Ovary (tissue), 7 donors: ENCODE measurements at regions not wholly inside any gene's neighbourhood (a gene's known extent, or its start where the extent isn't known, plus 50 kb on each side); places are given as distances from the start of the nearest gene placed in this dataset.

Experiments
- DNase-seq, 5 donors: peaks; one replicate each; pipeline ENCODE4 v3.0.0-alpha.2; 2019 to 2020
- H3K27ac ChIP-seq, 2 donors: fragments of 200-600 bp; one replicate each; pipeline versions ENCODE4 v1.5.1 to v1.8.0; 2019 to 2022
- H3K27me3 ChIP-seq: fragments of 200-600 bp; one replicate; pipeline ENCODE4 v1.8.0; 2022
- H3K36me3 ChIP-seq: fragments of 200-600 bp; sonication (generic); one replicate; pipeline ENCODE4 v1.5.1; 2019
- H3K4me1 ChIP-seq: one replicate; pipeline ENCODE4 v1.8.1; 2013; ENCODE audit warnings: mild to moderate bottlenecking, moderate library complexity; ENCODE audit not compliant: insufficient read depth
- H3K4me3 ChIP-seq: fragments of 200-600 bp; sonication (generic); one replicate; pipeline ENCODE4 v1.5.1; 2017
- H3K9me3 ChIP-seq, 2 donors: fragments of 200-600 bp in 1 of 2; sonication (generic) in 1 of 2; one replicate each; pipeline versions ENCODE4 v1.5.1 to v1.8.1; 2013 to 2019; ENCODE audit warnings: mild to moderate bottlenecking in 1 of 2, moderate library complexity in 1 of 2
- EP300 ChIP-seq: sonication (generic); formaldehyde crosslinking; IDR thresholded peaks from one replicate; pipeline ENCODE4 v1.6.1; 2017; ENCODE audit warnings: antibody characterized with exemption
- POLR2A ChIP-seq: fragments of 450-650 bp; IDR thresholded peaks from one replicate; pipeline ENCODE4 v1.6.1; 2017; ENCODE audit warnings: antibody characterized with exemption, mild to moderate bottlenecking, moderate library complexity
- WGBS, 3 donors: extraction: QIAGEN DNeasy Blood & Tissue Kit in 1 of 3; methylation state at CpG; one replicate each; pipeline versions ENCODE4 v1.1.5 to v1.1.7; 2013 to 2017; 5-methylcytosine and 5-hydroxymethylcytosine counted together
- intact Hi-C, 4 donors: fragments of 100-400 bp; cut with DNase I; formaldehyde crosslinking; loops; one replicate each; pipeline versions ENCODE4 v1.11.0 to v1.15.1; 2022 to 2023
- TF ChIP-seq, protein P1 (sequence below), 3 donors: fragments of 450-650 bp in 2 of 3; fragments of 200-600 bp in 1 of 3; IDR thresholded peaks; one replicate each; pipeline versions ENCODE4 v1.5.1 to v1.8.0; 2016 to 2022; ENCODE audit warnings: antibody characterized with exemption in 3 of 3, mild to moderate bottlenecking in 1 of 3
- donor health status: DM: no; HTN: no; CAD: no; lungs with moderate emphysema.
- donor health status: DM: no; HTN: no; CAD: no.
- donor health status: Bipolar disorder and iron deficiency.
- donor health status: DM: no; HTN: no; CAD: no.
- donor health status: DM: yes; HTN: yes; CAD: no.

DNA sequence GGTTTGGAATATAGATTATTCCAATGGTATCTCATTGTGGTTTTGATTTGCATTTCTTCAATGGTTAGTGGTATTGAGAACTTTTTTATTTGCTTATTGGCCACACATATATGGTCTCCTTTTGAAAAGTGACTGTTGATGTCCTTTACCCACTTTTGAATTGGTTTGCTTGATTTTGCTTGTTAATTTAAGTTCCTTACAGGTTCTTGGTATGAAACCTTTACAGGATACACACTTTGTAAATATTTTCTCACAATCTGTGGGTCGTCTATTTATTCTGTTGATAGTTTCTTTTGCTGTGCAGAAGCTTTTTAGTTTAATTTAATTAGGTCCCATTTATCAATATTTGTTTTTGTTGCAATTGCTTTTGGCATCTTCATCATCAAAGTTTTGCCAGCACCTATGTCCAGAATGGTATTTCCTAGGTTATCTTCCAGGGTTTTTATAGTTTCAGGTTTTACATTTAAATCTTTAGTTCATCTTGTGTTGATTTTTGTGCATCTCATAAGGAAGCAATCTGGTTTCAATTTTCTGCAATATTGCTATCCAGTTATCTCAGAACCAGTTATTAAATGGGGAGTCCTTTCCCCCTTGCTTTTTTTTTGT is 475.7 kb upstream of the PABPC4L start:
- Histone ChIP-seq H3K36me3 (no peaks in the 10 kb centered on the region), H3K27ac (no peak overlapping the region), H3K9me3 (no peaks in the 10 kb centered on the region), H3K4me1 (no peaks in the 10 kb centered on the region), H3K4me3 (no peak overlapping the region), H3K27me3 (no peaks in the 10 kb centered on the region)
- intact Hi-C loops: no loop called here
- TF ChIP-seq POLR2A (no peak), EP300 (no peak)
- TF ChIP-seq, protein P1, sequence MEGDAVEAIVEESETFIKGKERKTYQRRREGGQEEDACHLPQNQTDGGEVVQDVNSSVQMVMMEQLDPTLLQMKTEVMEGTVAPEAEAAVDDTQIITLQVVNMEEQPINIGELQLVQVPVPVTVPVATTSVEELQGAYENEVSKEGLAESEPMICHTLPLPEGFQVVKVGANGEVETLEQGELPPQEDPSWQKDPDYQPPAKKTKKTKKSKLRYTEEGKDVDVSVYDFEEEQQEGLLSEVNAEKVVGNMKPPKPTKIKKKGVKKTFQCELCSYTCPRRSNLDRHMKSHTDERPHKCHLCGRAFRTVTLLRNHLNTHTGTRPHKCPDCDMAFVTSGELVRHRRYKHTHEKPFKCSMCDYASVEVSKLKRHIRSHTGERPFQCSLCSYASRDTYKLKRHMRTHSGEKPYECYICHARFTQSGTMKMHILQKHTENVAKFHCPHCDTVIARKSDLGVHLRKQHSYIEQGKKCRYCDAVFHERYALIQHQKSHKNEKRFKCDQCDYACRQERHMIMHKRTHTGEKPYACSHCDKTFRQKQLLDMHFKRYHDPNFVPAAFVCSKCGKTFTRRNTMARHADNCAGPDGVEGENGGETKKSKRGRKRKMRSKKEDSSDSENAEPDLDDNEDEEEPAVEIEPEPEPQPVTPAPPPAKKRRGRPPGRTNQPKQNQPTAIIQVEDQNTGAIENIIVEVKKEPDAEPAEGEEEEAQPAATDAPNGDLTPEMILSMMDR (IDR thresholded peaks at IDR 0.05): no peak
- WGBS, 3 donors: 58 to 83% (median 69%) methylated on average over 1 of the region's 1 CpG
- DNase-seq: no peak

DNA sequence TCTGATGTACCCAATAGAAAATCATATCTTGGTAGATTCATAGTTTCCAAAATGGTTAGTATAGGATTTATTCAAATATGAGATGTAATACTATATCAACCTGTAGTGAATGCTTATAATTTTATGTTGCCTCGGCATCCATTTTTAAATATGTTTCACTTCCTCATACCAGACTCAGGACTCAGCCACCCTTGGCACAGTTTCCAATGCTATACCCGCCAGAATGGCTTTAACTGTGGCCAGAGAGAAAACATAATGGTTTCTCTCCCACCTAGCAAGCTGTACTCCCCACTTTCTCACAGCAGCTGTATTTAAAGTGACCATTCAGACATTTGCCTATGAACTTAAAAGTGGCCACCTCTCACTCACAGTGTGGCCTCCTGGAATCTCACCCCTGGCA is 466.6 kb upstream of the PABPC4L start:
- no peak for DNase-seq
- TF ChIP-seq POLR2A (no peak), EP300 (no peak)
- intact Hi-C loops: no loop called here
- Histone ChIP-seq H3K27me3 (no peaks in the 10 kb centered on the region), H3K36me3 (no peaks in the 10 kb centered on the region), H3K4me1 (no peaks in the 10 kb centered on the region), H3K27ac (no peak overlapping the region), H3K4me3 (no peak overlapping the region), H3K9me3 (no peaks in the 10 kb centered on the region)
- WGBS, 3 donors: 30 to 63% (median 61%) methylated on average over 2 of the region's 2 CpGs

DNA sequence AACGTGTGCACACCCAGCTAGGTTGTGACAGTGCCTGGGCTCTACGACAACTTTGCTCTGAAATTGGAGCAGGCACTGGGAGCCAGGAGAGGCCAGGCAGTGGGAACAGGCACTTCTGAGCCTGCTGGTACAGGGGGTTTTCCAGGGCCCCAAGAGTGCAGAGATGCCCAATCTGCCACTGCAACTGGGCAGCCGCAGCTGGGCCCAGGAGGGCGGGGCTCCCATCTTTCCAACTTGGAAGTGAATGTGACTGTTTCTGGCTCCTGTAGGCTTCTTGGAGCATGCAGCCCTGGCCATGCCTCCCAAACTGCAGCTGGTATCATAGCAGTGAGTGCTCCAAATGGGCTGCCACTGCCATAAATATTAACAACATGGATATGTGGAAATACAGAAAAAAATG is 465.1 kb upstream of the PABPC4L start:
- Histone ChIP-seq H3K4me3 (no peak overlapping the region), H3K27me3 (no peaks in the 10 kb centered on the region), H3K27ac (no peak overlapping the region), H3K4me1 (no peaks in the 10 kb centered on the region), H3K9me3 (no peaks in the 10 kb centered on the region), H3K36me3 (no peaks in the 10 kb centered on the region)
- TF ChIP-seq EP300 (no peak), POLR2A (no peak)
- TF ChIP-seq, protein P1 (IDR thresholded peaks at IDR 0.05): no peak
- intact Hi-C loops: no loop called here
- 82 to 100% (median 97%) methylated on average over 4 of the region's 4 CpGs for WGBS, 3 donors
- DNase-seq: no peak

DNA sequence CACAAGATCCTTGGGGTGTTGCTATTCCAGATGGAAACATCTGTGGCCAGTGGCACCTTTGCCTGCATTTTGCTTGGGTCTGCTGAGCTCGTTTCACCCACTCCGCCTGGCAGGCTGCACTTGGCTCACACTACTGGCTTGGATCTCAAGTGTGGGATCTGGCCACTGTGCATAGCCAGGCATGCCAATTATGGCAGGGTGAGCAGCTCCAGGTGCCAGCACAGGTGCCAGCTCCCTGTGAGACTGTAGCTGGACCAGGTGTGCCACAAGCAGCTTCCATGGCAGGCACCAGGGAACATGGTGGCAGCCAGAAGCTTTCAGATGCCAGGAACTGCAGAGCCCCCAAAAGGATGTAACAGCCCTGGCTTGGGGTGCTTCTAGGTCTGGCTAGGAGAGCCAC is 463.8 kb upstream of the PABPC4L start:
- H3K4me1 ChIP-seq: no peaks in the 10 kb centered on the region
- no peaks in the 10 kb centered on the region for H3K27me3 ChIP-seq
- WGBS, 3 donors: 64 to 86% (median 74%) methylated on average over 2 of the region's 2 CpGs

DNA sequence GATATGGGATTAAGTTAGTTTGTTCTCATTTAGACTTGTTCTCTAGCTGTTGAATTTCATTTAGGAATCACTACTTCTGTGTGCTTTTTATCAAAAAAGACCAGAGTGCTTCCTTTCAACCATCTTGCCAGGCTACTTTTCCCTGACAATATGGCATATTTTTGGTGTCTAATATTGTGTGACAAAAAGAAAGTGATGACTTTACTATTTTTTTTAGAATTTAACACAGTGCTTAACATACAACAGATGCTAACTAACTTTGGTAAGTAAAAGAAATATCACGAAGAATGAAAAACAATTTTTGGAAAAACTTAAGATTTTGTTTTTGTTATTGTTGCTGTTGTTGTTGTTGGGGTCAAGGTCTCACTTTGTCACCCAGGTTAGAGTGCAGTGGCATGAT is 462.2 kb upstream of the PABPC4L start:
- intact Hi-C loops: no loop called here
- Histone ChIP-seq H3K4me3 (no peak overlapping the region), H3K27ac (no peak overlapping the region), H3K27me3 (no peaks in the 10 kb centered on the region), H3K36me3 (no peaks in the 10 kb centered on the region), H3K9me3 (no peaks in the 10 kb centered on the region), H3K4me1 (no peaks in the 10 kb centered on the region)
- TF ChIP-seq, protein P1 (IDR thresholded peaks at IDR 0.05): no peak
- TF ChIP-seq EP300 (no peak), POLR2A (no peak)
- no peak for DNase-seq
- WGBS, 3 donors: 75 to 87% (median 76%) methylated on average over 1 of the region's 1 CpG

More for the DNA sequence above, 463.8 kb upstream of the PABPC4L start:
- no peak overlapping the region for H3K4me3 ChIP-seq
- intact Hi-C loops: no loop called here
- TF ChIP-seq EP300 (no peak), POLR2A (no peak)
- TF ChIP-seq, protein P1 (IDR thresholded peaks at IDR 0.05): no peak
- H3K9me3 ChIP-seq: no peaks in the 10 kb centered on the region
- H3K27ac ChIP-seq: no peak overlapping the region
- no peaks in the 10 kb centered on the region for H3K36me3 ChIP-seq
- DNase-seq: no peak
